HK-2 (cell line): ENCODE measurements at regions not wholly inside any gene's neighbourhood (a gene's known extent, or its start where the extent isn't known, plus 50 kb on each side); places are given as distances from the start of the nearest gene placed in this dataset.
"Not testable (repeated sequence)": the region's sequence is repeated elsewhere in the genome, so short reads cannot be mapped to it uniquely, and the experiment has no call there.

ENCODE experiments used
- DNase-seq: peaks from one replicate; pipeline ENCODE4 v3.0.0-alpha.2; 2018; ENCODE audit not compliant: unreplicated experiment

DNA sequence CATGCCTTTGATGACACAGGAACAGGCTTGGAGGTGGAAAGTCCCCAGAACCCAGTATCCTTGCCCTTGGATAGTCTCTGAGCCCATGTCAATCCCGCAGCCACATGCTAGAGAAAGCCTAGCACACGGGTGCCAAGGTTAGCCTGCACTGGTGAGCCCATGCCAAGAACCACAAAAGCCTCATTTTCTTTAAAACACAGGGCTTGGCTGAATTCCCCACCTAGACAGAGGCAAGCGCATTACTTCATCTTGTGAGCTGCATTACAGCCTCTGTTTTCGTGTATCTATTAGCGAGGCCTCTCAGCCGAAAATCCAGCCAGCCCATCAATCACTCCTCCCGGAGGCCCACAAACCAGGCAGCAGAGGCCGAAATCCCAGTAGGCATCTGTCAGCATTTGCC, 314.9 kb upstream of the AUTS2 start:
- no peak for DNase-seq

DNA sequence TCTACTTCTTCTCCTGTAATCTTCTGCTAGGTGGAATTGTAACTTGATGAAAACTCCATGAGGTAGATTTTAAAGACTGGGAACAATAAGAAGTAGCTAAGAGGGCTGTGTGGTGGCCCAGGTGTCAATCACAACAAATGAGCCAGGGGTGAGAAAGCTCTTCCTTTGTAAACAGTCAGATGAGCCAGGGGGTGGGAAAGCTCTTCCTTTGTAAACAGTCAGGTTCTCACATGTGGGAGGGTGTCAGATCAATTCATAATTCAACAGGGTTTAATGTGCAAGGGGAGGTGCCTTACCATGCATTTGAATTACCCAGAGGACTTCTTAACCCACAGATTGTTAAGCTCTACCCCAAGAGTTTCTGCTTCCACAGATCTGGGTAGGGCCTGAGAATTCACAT, 312.4 kb upstream of the AUTS2 start:
- DNase-seq: no peak

DNA sequence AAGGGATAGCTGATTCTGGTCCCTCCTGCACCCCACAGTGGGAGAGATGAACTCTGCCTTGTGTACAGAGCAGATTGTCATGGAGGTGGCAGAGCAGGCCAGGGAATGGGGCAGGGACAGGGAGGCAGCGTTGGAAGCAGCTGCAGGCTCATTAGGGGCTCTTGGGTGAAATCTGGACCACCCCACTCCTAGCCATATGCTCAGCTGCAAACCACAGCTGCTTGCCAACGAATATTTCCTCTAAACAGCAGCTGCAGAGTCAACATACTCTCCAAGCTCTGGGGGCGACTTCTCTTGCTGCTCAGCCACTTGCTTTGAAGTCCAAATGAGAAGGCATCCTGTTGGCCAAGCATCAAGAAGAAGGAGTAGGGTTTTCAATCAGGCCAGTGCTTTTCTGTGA, 302.3 kb upstream of the AUTS2 start:
- no peak for DNase-seq

DNA sequence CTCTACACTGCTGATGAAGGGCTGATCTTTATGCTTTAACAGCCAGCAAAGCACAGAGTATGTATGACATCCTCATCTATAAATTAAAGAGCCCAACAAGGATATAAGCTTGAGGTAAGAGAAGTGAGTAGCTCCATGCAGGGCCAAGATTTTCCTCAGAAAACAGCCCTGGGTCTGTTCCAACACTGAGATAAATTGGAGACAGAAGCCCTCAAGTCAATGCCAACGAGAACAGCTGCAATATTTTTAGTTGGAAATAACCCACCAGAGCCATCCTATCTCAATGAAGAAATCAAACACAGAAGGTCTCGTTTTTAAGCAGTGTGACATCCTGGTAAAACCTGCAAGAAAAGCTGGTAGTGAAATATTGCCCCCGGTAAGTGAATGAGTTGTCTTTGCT, 297.0 kb upstream of the AUTS2 start:
- no peak for DNase-seq

DNA sequence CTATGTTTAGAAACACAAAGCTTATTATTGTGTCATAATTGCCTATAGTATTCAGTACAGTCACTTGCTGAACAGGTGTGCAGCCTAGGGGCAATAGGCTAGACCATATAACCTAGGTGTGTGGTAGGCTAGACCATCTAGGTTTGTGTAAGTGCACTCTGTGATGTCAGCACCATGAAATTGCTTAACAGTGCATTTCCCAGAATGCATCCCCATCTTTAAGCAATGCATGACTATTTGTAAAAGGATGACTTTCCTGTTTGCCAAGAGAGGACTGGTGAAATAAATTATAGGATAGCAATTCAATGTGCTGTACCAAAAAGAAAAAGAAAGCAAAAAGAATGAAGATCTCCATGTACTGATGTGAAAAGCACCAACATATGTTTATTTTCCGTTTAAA, 288.7 kb upstream of the AUTS2 start:
- no peak for DNase-seq

DNA sequence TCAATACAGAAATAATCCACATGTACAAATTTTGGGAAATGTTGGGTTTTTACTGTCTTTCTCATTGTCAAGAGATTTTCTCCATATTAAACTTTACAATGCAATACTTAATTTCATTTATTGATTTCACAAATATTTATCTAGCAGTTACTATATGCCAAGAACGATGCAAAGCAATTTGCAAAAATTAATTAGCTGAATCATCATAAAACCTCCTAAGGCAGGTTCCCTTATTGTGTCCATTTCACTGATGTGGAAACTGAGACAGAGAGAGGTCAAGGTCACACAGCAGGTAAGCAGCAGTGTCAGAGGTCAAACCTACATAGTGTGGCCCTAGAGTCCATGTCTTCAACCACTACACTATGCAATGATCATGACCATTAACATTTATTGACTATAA, 286.8 kb upstream of the AUTS2 start:
- no peak for DNase-seq

DNA sequence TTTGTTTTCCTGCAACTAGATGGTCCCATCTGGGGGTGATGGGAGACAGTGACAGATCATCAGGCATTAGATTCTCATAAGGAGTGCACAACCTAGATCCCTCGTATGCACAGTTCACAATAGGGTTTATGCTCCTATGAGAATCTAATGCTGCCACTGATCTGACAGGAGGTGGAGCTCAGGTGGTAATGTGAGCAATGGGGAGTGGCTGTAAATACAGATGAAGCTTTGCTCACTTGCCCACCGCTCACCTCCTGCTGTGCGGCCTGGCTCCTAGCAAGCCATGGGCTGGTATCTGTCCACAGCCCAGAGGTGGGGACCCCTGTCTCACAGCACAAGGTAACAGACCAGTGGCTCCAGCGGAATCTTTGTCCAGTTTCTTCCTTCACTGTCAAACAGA, 284.4 kb upstream of the AUTS2 start:
- DNase-seq: not testable (repeated sequence)

DNA sequence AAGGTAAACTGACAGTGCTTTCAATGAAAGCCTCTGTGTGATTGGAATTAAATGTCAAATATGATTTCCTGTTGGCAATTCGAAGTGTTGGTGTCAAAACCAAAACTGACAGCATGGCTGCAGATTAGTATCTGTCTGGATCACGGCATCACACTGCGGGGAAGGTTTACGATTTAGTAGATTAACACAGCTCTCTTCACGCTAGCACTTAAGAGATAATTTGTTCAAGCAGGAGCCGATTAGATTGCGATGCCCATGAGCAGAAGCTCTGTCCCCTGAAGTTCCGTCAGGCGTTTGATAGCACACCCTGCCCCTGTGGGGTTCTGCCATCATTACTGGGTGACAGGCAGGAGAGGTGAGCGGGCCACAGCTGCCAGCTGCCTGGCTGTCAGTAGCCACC, 279.5 kb upstream of the AUTS2 start:
- no peak for DNase-seq

DNA sequence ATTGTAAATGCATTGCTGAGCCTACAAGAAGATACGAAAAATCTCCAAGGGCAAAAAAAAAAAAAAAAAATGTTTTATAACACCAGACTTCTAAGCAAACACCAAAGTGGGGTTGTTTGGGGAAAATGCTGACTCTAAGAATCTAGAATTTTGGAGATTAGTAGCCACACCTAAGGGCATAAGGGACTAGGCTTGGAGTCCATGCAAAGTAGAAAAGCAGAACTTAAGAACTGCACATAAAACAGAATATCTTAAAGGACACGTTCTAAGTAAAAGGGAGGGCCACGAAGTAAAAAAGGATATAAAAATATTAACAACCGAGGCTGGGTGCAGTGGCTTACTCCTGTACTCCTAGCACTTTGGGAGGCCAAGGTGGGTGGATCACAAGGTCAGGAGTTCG, 269.8 kb upstream of the AUTS2 start:
- no peak for DNase-seq

DNA sequence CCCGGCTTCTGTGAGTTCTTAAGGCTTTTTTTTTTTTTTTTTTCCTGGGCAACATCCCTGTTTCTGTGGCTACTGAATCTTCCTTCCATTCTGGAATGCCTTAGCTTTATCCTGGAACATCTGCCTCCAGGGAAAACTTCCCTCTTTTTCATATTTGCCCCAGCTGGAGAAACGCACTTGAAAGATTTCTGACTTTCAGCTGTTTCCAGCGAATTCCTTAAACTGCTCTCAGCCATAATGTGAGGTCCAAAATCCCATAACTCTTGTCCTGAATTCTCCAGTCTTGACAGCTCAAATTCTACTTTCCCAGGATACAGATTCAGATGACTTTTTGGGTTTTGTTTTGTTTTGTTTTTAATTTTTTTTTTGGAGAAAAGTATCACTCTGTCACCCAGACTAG, 263.6 kb upstream of the AUTS2 start:
- no peak for DNase-seq

DNA sequence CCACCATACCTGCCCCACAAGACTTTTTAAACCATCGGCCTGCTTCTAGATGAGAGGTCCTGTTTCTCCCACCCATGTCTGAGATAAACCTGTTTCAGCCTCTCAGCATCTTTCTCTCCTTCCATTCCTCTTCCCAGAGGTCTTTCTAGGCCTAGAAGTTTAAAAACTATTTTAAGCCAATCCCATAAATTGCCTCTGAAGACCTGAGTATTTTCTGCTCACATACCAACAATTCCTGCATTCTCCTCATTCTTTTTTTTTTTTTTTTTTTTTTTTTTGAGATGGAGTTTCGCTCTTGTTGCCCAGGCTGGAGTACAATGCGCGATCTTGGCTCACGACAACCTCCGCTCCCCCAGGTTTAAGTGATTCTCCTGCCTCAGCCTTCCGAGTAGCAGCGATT, 262.9 kb upstream of the AUTS2 start:
- no peak for DNase-seq

DNA sequence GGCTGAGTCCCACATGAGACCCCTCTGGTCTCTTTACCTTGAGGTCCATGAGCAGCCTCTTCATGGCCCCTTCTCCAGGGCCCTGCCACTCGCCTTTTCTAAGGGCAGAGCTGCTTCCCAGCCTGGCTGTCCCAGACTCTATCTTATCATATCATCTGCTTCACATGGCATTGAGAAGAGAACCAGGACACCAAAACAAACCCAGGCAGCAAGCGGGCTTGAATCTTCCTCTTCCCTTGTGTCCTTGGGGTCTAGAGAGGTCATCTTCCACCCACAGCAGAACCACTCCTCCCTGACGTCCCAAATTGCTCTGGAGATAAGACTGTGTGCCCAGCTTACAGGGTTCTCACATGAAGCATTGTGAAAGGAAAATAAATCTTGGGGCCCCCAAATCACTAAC, 261.3 kb upstream of the AUTS2 start:
- no peak for DNase-seq

DNA sequence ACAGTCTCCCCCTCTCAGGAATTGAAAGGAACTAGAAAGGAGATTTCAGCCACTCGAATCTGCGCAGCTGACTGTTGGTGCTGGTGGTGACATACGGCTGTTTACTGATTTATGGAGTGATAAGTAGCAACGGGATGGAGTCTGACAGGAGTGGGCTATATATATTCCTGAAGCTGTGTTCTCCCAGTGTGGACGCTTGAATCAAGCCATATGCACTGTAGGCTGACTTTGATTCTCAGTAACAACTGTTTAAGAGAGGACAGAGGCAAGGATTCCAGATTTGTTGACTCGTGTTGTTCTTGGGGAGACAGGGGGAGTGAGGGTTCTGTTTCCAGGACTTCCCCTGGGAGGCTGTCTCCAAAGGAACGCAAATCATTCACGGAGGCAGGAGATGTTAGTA, 260.1 kb upstream of the AUTS2 start:
- DNase-seq: no peak

DNA sequence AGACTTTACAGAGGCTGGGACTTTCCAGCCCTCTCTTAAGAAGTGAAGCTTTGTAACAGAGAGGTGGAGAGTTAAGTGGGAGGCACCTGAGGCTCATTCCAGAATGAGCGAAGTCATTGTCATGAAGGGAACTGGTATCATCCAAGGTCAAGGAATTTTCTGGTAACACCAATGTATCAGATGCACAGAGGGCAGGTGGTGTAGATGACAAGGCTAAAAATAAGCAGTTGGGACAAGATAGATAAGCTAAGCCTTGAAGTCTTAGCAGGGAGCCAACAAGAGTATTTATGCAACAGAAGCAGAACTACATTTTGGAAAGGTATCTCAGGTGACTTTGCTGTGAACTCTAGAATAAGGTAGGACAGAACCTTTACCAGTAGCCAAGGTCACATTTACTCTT, 257.0 kb upstream of the AUTS2 start:
- DNase-seq: no peak

DNA sequence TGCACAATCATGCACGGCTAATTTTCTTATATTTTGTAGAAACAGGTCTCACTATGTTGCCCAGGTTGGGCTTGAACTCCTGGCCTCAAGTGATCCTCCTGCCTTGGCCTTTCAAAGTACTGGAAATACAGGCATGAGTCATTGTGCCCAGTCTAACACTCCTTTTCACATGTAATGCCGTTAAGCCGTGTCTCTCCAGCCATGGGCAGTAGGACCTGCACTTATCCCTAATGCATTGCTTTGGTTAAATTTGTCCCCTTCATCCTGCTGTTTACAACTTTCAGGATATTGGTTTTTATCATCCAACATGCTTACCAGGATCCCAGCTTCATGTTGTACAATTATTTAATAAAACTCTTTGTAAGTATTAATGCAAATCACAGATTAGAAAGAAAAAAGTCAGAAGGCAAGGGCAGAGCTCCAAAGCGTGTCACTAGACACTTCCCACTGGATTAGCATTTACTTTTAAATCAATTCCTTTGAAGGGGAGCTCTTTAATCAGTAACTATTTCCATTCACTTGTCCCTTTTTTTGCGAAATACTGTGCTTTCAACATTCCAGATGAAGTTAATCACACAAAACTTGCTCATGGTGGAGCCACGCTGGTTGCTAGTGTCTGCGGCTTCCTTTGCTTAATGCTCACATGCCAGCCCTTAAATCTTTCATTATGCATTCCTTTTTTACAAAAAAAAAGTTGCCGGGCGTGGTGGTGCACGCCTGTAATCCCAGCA, 256.0 kb upstream of the AUTS2 start:
- DNase-seq: no peak

DNA sequence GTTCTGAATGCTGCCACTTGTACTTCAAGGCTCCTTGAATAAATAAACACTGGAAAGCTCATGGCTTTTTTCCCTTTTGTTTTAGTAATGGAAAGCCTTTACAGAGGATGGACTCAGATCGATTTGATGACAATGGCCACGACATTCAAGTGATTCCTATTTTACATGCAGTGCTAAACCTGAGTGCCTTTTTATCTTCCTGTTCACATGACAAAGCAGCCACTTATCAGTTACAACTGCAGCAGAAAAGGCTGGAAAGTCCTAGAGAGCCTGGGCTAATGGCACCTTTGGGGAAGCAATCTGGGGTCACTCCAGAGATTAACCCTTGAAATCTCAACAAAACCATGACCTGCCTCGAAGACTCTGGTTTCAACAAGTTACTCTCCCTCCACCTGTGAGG, 249.0 kb upstream of the AUTS2 start:
- no peak for DNase-seq

DNA sequence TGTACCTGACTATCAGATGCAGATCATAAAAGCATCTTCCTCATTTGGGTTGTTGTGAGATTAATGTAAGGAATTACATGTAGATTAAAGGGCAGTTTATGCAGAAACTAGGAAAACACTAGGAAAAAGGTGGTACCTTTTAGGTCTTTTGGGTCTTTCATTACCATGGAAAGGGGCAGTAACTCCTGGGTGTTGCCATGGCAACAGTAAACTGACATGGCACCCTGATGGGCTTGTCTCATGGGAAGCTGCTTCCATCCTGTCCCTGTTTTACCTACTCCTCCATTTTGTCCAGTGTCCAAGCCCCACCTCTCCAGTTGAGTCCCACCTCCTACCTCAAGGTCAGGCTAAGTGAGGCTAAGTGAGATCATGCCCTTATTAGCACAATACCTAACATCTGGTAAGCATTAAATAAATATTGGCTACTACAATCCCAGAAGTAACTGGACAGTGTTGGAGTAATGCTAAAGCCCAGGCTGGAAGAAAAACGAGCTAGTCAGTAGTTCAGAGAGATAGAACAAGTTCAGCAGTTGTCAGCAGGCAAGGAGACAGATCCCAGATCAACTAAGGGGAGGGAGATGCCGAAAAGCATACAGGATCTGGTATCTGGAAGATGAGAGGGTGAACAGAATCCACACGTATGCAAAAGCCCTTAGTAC, 240.0 kb upstream of the AUTS2 start:
- no peak for DNase-seq

DNA sequence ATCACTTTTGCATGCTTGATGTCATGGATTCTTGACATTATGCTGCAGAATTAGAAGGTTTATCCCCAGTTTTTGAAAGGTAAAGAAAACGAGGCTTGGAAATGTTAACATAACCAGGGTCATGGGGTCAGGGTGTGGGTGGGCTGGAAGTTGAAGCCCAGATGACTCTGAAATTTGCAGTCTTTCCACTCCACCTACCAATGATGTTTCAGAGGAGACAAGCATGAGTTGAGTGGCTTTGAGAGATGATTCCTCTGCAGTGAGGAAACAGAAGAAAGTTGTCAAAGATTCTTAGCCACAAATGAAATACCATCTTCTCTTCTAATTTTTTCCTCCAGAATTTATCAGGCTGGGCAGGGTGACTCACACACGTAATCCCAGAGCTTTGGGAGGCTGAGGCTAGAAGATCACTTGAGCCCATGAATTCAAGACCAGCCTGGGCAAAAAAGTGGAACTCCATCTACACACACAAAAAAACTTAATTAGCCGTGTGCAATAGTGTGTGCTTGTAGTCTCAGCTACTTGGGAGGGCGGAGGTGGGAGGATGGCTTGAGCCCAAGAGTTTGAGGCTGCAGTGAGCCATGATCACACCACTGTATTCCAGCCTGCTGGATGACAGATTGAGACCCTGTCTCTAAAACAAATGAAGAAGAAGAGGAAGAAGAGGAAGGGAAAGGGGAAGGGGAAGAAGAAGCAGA, 239.1 kb upstream of the AUTS2 start:
- no peak for DNase-seq

DNA sequence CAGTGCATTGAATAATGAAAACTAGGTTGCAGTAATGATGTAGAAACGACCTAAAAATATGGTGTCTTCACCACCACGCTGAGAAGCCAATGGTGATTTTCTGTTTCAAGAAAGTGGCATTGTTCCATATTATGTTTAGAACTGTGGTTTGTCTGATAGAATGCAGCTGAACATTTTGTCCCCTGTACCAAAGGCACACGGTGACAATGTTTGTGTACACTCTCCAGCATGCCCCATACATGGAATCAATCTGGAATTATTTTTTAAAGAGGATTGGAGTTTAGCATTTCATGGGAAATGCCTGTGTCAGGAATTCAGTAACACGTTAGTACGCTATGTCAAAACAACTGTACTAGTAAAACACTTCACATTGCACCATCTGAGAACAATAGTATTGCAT, 237.4 kb upstream of the AUTS2 start:
- DNase-seq: no peak

DNA sequence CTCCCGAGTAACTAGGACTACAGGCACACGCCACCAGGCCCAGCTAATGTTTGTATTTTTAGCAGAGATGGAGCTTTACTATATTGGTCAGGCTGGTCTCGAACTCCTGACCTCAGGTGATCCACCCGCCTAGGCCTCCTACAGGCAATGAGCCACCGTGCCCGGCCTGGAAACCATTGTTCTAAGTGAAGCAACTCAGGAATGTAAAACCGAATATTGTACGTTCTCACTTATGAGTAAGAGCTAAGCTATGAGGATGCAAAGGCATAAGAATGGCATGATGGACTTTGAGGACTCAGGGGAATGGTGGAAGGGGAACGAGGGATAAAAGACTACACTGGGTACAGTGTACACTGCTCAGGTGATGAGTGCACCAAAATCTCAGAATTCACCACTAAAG, 235.1 kb upstream of the AUTS2 start:
- DNase-seq: no peak

DNA sequence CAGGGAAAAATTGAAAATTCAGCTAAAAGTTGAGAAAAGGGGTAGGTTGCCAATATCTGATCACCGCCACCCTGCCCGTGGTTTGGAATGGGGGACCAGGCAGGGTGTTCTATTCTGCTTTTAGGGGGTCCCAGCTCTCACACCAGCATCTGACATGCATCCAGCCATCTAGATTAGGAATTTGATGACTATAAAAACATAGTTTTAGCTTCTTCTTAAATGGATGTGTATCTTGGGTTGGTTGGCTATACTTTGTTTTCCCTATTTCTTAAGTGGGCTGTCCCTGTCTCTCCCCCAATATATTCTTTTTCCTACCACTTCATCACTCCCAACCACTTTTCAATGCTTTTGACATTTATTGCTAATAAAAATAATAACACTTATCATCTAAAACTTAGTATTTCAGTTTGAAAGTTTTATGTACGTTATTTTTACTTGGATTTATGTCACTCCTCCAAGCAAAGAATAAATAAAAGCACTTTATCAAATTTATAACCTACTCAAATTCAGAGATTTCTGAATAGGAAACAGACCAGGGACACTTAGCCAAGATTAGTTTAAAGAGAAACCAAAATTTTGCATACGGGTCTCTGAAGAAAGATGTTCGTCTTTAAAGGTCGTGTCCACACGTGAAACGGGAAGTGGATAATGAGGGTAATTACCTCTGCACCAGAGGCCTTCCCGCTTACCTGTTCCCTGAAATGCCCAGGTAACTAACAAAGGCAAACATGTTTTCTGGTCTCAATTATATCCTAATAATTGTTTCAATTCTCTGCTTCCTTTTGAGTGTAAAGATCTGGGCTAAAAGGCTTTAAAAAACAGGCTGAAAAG, 233.2 kb upstream of the AUTS2 start:
- no peak for DNase-seq

DNA sequence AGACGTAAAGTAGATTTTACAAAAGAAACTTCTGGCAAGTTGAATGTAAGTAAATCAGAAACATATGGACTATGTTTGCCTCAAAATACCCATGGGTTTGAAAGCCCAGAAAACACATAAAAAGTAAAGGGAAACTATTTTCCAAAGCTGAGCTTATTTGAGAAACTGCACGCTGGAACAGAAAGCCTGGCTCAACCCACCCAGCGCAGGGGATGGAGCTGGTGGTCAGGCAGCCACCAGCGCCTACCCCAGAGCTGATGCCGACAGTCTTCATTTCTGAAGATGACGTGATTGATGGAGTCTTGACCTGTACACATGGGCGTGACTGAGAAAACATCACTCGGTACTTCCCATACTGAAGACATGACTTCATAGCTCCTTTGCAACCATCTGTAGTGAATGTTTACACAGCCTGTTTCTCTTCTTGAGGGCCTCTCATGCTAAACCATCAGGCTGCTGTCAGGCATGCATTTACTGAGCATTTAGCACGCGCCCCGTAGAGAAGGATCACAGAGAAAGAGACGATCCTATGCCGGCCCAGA, 232.6 kb upstream of the AUTS2 start:
- DNase-seq: no peak
